GOT3 (cell line): ENCODE measurements at regions not wholly inside any gene's neighbourhood (a gene's known extent, or its start where the extent isn't known, plus 50 kb on each side); places are given as distances from the start of the nearest gene placed in this dataset.

ENCODE experiments used
- DNase-seq: peaks from one replicate; lab custom pipeline; 2025; ENCODE audit warnings: mixed read lengths; lab: John Stamatoyannopoulos, UW

GRCh38 chr1:14189381-14189780, 409.1 kb upstream of the KAZN start:
- no peak for DNase-seq

GRCh38 chr1:14190508-14190907, 408.0 kb upstream of the KAZN start:
- no peak for DNase-seq

- DNase-seq = no peak
Measured at GRCh38 chr1:14194511-14194910, 404.0 kb upstream of the KAZN start.

DNA sequence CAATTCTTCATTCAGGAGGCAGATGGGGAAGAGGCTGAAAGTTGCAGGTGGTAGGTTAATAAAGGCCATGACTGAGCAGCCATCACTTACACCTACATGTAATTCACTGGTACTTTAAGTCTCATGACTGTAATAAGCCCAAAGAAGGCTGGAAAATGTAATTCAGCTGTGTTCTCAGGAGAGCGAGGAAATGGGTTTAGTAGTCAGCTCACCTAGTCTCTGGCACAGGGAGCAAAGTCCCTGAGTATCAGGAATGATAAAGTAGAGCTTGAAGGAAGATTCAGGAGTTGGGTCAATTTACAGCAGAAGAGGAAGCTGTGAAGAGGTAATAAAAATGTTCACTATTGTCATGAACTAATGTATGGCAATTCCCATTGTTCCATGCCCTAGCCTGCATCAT, 393.4 kb upstream of the KAZN start:
- DNase-seq = no peak

DNA sequence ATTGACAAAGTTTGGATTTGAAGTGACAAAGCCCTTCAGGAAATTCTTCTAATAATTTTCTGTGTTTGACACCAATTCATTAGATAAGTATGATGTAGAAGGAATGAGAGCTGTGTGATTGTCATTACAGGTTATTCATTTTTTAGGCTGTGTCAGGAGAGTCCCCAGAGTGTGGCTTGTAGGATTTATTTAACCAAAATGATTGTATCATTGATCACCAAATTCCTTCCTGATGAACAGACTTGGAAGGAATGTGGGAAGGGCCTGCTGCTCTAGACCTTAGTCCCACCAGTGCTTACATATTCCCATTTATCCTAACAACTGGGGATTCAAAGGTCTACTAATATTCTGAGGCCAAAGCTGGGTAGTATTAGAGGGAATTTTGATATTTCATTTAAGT, 383.3 kb upstream of the KAZN start:
- DNase-seq = no peak

DNA sequence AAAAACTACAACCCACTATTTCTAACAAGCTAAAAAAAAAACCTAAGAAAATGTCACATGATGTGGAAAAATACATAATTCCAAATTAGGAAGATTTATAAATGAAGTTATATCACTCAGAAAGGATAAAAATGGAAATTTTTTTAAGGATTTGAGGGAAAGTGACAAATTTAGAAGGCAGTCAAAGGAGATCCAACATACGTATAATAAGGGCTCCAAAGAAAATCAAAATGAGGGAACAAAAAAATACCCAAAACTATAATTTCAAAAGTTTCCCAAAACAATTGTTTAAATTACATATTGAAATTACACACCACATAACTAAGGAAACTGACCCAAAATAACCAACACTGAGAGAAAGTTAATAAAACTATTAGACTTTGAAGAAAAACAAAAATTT, 381.1 kb upstream of the KAZN start:
- no peak for DNase-seq

GRCh38 chr1:14220324-14220723, 378.2 kb upstream of the KAZN start:
- DNase-seq = no peak

GRCh38 chr1:14220811-14221210, 377.7 kb upstream of the KAZN start:
- no peak for DNase-seq

DNA sequence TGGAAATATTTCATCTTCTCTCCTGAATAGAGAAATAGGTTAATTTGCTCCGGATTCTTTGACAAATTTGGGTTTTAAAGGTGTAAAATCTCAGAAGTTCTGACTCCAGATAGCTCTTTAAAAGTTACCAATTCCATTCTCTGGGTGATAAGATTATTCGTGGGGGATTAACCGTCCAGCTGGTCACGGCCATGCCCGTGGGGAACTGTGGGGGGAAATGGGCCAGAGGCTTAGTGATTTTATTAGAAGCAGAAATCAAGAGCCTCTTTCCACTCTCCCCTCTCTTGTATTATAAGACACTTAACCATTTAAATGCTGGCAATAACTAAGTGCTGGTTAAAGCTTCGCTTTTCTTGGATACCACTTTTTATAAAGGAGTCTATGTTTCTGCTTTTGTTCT, 376.4 kb upstream of the KAZN start:
- no peak for DNase-seq

DNA sequence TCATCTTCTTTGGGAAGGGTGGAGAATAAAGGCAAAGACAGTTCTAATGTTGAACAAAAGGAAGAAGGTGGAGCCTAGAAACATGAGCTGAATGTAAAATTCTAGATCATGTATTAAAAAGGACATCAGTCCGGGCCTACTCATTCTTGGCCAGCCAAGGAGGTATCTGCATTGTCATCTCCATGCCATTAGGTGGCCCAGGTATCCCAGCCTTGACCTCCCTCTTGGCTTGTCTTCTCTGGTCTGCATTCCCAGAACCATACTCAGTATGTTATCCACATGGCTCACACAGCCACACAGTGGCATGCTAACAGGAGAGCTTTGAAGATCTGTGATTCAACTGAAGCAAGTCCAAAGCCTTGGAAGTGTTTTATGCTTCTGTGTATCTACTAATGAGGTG, 369.8 kb upstream of the KAZN start:
- no peak for DNase-seq

- no peak for DNase-seq
Measured at GRCh38 chr1:14233510-14233909, 365.0 kb upstream of the KAZN start.

DNA sequence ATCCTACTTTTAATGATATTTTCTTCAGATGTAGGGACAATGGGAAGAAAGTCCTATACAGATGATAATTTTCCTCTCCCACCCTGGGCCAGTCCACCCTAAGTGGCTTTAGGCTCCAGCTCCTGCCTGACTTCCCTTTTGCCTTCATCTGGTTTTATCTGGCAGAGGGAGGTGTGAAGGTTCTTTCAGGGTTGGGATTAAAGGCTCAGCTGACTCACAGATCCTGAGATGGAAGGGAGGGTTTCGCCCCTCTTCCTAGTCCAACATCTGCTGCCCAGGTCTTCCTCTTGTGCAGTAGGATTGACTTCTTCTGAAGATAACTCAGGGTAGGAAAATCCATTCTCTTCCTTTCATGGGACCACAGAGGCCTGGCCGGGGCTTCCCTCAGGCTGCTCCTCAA, 362.4 kb upstream of the KAZN start:
- DNase-seq = no peak

DNA sequence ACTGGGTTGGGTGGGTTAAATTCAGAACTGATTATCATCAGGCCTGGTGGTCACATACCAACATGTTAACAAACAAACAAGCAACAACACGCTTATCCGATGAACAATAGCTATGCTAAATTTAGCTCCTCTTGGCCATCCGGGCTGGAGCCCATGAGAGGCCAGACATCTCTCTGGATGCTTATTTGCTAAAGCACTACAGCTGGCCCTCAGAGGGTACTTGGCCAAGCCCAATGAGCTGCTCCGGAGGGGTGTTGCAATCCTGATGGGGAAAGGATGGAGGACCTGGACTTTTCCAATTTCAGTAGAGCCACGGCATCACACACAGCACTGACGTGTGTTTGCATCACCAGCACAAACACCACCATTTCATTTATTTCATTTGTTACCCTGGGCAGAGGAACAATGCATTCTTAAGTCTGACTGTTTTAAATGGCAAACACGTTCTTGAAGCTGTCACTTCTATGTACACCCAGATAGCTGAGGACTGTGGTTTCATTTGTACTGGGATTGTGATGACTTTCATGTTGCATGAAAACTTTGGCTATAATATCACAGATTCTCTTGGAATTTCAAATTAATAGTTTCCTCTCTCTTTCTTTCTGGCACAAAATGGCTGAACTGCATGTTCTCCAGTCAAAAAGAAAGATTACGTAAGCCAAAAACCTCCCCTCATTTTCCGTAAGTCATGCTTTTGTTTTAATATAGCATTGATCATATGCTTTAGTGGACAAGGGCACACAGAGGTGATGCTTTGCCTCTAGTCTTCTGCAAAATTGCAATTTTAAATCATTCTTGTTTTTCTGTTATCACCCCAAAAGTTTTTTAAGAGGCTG, 359.8 kb upstream of the KAZN start:
- no peak for DNase-seq

DNA sequence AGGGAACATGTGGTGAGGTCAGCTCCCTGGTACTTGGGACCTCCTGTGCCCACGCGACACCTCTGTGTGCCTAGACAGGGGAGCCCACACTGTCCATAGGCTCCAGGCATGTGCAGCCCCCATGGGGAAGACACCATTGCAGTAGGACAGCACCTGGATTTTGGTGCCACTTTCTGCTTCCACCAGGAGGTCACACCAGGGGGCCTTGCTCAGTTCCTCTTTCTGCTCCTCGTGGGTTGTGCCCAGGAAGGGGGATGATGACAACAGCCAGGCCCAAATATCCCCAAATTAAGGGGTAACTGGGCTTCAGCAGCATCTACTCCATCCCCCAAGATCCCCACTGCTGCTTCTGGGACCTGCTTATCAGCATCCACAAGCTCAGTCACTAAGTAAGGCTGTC, 358.2 kb upstream of the KAZN start:
- no peak for DNase-seq

GRCh38 chr1:14242123-14242522, 356.4 kb upstream of the KAZN start:
- DNase-seq = no peak

GRCh38 chr1:14242870-14243269, 355.6 kb upstream of the KAZN start:
- DNase-seq = no peak

DNA sequence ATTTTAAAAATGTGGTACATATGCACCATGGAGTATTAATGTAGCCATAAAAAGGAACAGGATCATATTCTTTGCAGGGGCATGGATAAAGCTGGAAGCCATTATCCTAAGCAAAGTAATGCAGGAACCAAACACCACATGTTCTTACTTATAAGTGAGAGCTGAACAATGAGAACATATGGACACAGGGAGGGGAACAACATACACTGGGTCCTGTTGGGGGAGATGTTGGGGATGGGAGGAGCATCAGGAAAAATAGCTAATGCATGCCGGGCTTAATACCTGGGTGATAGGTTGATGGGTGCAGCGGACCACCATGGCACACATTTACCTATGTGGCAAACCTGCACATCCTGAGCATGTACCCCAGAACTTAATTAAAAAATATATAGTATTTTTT, 352.5 kb upstream of the KAZN start:
- DNase-seq = no peak

DNA sequence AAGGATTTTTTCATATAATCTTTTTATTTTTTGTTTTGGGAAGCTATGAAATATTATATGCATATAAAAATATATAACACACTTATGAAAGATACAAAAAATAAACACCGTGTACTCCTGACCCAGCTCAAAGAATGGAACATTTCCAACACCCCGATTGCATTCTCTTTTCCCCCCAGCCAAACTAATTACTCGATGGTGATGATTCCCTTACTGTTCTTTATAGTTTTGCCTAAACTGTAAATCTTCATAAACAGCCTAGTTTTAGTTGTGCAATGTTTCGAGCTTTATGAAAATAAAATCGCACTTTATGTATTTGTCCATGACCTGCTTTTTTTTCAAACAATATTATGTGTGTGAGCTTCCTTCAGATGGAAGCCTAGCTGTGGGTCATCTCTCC, 352.0 kb upstream of the KAZN start:
- no peak for DNase-seq

- no peak for DNase-seq
Measured at GRCh38 chr1:14247666-14248065, 350.8 kb upstream of the KAZN start.

DNA sequence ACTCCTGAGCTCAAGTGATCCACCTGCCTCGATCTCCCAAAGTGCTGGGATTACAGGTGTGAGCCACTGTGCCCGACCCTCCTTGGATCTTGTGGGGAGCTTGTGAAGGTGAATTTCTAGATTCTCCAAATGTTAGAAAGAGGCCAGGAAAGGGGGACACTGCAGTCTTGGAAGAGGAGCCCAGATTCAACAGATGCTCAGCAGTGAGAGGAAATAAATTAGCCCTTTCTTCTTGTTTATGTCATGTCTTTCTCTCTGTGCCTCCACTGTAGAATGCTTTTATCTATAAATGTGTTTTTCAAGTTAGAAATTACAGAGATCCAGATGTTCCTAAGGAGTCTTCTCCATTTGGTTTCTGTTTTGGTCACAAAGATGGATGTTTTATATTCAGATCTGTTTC, 346.6 kb upstream of the KAZN start:
- DNase-seq = no peak

DNA sequence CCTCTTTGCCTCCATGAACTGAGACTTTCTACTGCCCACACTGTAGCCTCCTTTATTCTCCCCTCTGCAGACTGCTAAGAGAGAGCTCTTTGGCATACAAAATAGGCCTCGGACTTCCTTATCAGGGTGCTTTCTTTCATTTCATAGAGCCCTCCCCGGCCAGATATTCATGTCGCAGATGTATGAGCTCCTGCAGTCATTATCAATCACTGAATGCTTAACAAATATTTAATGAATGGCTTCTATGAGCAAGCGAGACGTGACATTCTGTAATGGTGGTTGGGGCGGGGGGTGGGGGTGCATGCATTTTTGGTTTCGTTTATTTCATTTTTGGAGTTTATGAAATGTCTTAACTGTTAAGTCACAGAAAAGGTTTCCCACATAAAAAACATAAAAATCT, 344.8 kb upstream of the KAZN start:
- no peak for DNase-seq

GRCh38 chr1:14254251-14254650, 344.2 kb upstream of the KAZN start:
- DNase-seq = no peak

DNA sequence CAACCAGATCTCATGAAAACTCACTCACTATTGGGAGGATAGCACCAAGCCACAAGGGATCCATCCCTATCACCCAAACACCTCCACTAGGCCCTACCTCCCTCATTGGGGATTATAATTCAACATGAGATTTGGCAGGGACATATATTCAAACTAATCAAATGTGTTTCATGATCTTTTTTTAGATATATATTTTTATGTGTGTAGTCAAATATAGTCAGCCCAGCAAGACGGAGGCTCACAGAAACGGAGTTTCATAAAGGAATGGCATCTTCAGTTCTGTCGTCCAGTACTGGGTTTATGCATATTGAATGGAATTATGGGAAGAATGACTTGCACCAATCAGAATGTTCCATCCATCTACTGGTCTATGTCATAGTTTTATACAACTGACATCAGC, 343.3 kb upstream of the KAZN start:
- DNase-seq = no peak

- no peak for DNase-seq
Measured at GRCh38 chr1:14255711-14256110, 342.8 kb upstream of the KAZN start.
